Stomach (tissue), 4 donors: ENCODE measurements at regions not wholly inside any gene's neighbourhood (a gene's known extent, or its start where the extent isn't known, plus 50 kb on each side); places are given as distances from the start of the nearest gene placed in this dataset.

Experiments
- CTCF ChIP-seq, 7 experiments: fragments of 450-650 bp in 4 of 7; fragments of 200-600 bp in 3 of 7; sonication (generic) in 3 of 7; IDR thresholded peaks; one replicate each; pipeline ENCODE4 v1.5.1; 2016 to 2019; ENCODE audit warnings: antibody characterized with exemption in 7 of 7, control low read depth in 2 of 7, mild to moderate bottlenecking in 1 of 7
- POLR2A ChIP-seq, 4 donors: fragments of 450-650 bp; IDR thresholded peaks; one replicate each; pipeline ENCODE4 v1.6.1; 2016; ENCODE audit warnings: antibody characterized with exemption in 4 of 4, control low read depth in 2 of 4, mild to moderate bottlenecking in 1 of 4, moderate library complexity in 1 of 4
- POLR2AphosphoS5 ChIP-seq, 3 donors: sonication (generic); formaldehyde crosslinking; IDR thresholded peaks; one replicate each; pipeline ENCODE4 v1.6.1; 2016; ENCODE audit warnings: antibody characterized with exemption in 3 of 3

DNA sequence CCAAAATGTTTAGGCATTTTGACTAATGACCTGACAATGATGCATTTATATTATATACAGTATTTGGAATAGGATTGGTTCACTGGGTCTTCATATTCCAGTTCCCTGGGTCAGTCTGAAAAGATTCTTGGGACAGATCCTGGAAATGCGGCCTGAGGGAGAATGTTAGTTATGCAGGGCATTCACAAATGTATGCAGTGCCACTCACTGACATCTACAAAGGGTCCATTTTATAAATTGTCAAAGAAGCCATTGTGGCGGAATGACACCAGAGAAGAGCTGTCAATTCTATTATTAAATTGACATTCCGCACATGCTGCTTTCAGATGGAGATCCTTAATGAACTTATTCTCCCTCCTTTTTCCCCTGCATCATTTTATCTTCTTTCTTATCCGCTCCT lies 176.6 kb downstream of the VGLL3 start:
- TF ChIP-seq CTCF (IDR thresholded peaks at IDR 0.05): no peak
- no peak for TF ChIP-seq POLR2A (IDR thresholded peaks at IDR 0.05)
- no peak for TF ChIP-seq POLR2AphosphoS5 (IDR thresholded peaks at IDR 0.05)
